HepG2 (cell line): ENCODE measurements at regions not wholly inside any gene's neighbourhood (a gene's known extent, or its start where the extent isn't known, plus 50 kb on each side); places are given as distances from the start of the nearest gene placed in this dataset.

Experiments used
- ATAC-seq: fragments of 200-7000 bp; cut with Tn5 transposase; 3 replicates; pipeline ENCODE4 v1.9.1; 2020; ENCODE audit warnings: mild to moderate bottlenecking, moderate library complexity
- BruUV-seq: library from RNA; stranded (reverse); fragments of 400-500 nt; replicated peaks from 2 replicates; lab custom pipeline; 2021; lab: Mats Ljungman, UMichigan
- CTCF ChIA-PET: fragments of 300-600 bp; formaldehyde crosslinking; extraction: SDS; loops from one replicate; lab custom pipeline; 2021; ENCODE audit warnings: low total read pairs, inconsistent platforms, low intra/inter-chr PET ratio; lab: Yijun Ruan, JAX
- POLR2A ChIA-PET: fragments of 350-600 bp; sonication (Branson Sonifier 250); formaldehyde crosslinking; loops from one replicate; lab custom pipeline; 2020; ENCODE audit warnings: antibody characterized with exemption, inconsistent platforms; lab: Yijun Ruan, JAX
- DNase-seq: peaks from one replicate; pipeline ENCODE4 v3.0.0-alpha.2; 2015; ENCODE audit warnings: low spot score
- FAIRE-seq: peaks from 3 replicates; lab custom pipeline; 2011; peaks lifted over from hg19 to GRCh38; lab: Jason Lieb, UNC
- H2AFZ ChIP-seq: one replicate; pipeline ENCODE4 v1.6.1; 2011; ENCODE audit warnings: low read length, inconsistent platforms
- H3K27ac ChIP-seq: fragments of 300-600 bp; 3 replicates; pipeline ENCODE4 v1.8.0; 2011; ENCODE audit warnings: mixed run types, mild to moderate bottlenecking, mixed read lengths, low read length, inconsistent platforms; ENCODE audit not compliant: insufficient read depth; ENCODE audit errors: extremely low read length
- H3K27me3 ChIP-seq, 2 experiments: fragments of 200-600 bp in 1 of 2; 2 replicates in 1 of 2; 3 replicates in 1 of 2; pipeline versions ENCODE4 v1.6.0 to v1.8.0; 2011; ENCODE audit warnings: low read length in 2 of 2, mild to moderate bottlenecking in 2 of 2, moderate library complexity in 2 of 2, inconsistent platforms in 1 of 2; ENCODE audit not compliant: insufficient read depth in 2 of 2, control insufficient read depth in 1 of 2
- H3K36me3 ChIP-seq, 2 experiments: fragments of 200-600 bp in 1 of 2; replicated peaks in 1 of 2; 2 replicates in 1 of 2; 3 replicates in 1 of 2; pipeline versions ENCODE4 v1.5.1 to v1.8.0; 2011; ENCODE audit warnings: low read length in 2 of 2, inconsistent platforms in 1 of 2; ENCODE audit not compliant: insufficient read depth in 2 of 2, control insufficient read depth in 1 of 2
- H3K4me1 ChIP-seq: 2 replicates; pipeline ENCODE4 v1.5.1; 2012; ENCODE audit warnings: low read length, inconsistent platforms; ENCODE audit not compliant: insufficient read depth
- H3K4me2 ChIP-seq: 2 replicates; pipeline ENCODE4 v1.6.0; 2011; ENCODE audit warnings: low read depth, low read length, inconsistent platforms
- H3K4me3 ChIP-seq, 3 experiments: fragments of 200-600 bp in 1 of 3; sonication (generic), shearing (Covaris generic) in 1 of 3; replicated peaks in 1 of 3; 2 replicates each; pipeline ENCODE4 v1.5.1; 2011 to 2016; ENCODE audit warnings: low read length in 3 of 3, inconsistent platforms in 2 of 3, low read depth in 2 of 3, mild to moderate bottlenecking in 2 of 3, control low read depth in 1 of 3, mixed read lengths in 1 of 3; ENCODE audit not compliant: insufficient read depth in 1 of 3
- H3K79me2 ChIP-seq: one replicate; pipeline ENCODE4 v1.6.1; 2011; ENCODE audit warnings: low read length, inconsistent platforms; ENCODE audit not compliant: insufficient read depth
- H3K9ac ChIP-seq: 2 replicates; pipeline ENCODE4 v1.6.0; 2011; ENCODE audit warnings: mild to moderate bottlenecking, low read depth, low read length, inconsistent platforms; ENCODE audit not compliant: insufficient read depth
- H3K9me3 ChIP-seq: 2 replicates; pipeline ENCODE4 v1.5.1; 2012; ENCODE audit warnings: mild to moderate bottlenecking, low read length
- H4K20me1 ChIP-seq: 2 replicates; pipeline ENCODE4 v1.6.0; 2011; ENCODE audit warnings: inconsistent platforms, mild to moderate bottlenecking, low read length, moderate library complexity; ENCODE audit not compliant: insufficient read depth
- ARNTL ChIP-seq: sonication (generic); formaldehyde crosslinking; IDR thresholded peaks from 2 replicates; pipeline ENCODE4 v1.4.0; 2020; ENCODE audit warnings: mild to moderate bottlenecking, missing genetic modification reagents
- CCDC6 ChIP-seq: sonication (generic); formaldehyde crosslinking; IDR thresholded peaks from 2 replicates; pipeline ENCODE4 v1.8.1; 2022; ENCODE audit warnings: mild to moderate bottlenecking, missing genetic modification reagents, moderate library complexity
- EHMT2 ChIP-seq: fragments of 200-600 bp; sonication (generic); IDR thresholded peaks from 2 replicates; pipeline ENCODE4 v1.7.0; 2017; ENCODE audit warnings: antibody characterized with exemption, low read depth, low read length, borderline replicate concordance
- HOMEZ ChIP-seq: IDR thresholded peaks from 2 replicates; pipeline ENCODE4 v1.6.1; 2016; ENCODE audit warnings: low read depth
- MNT ChIP-seq: fragments of 450-650 bp; IDR thresholded peaks from 2 replicates; pipeline ENCODE4 v1.6.1; 2016
- ZBTB39 ChIP-seq: sonication (generic); formaldehyde crosslinking; IDR thresholded peaks from 2 replicates; pipeline ENCODE4 v1.5.0; 2020; ENCODE audit warnings: missing genetic modification reagents
- ZNF335 ChIP-seq: sonication (generic); formaldehyde crosslinking; IDR thresholded peaks from 2 replicates; pipeline ENCODE4 v1.4.0; 2020; ENCODE audit warnings: missing genetic modification reagents
- ZNF563 ChIP-seq: sonication (generic); formaldehyde crosslinking; IDR thresholded peaks from 2 replicates; pipeline ENCODE4 v1.8.0; 2022; ENCODE audit warnings: mild to moderate bottlenecking, moderate library complexity, missing genetic modification reagents
- WGBS: methylation state at CpG from one replicate; pipeline ENCODE4 v1.1.6; 2017; ENCODE audit warnings: low lambda C conversion rate; 5-methylcytosine and 5-hydroxymethylcytosine counted together
- in situ Hi-C: cut with HindIII; loops from 2 replicates; pipeline ENCODE4 v1.10.0; 2017; ENCODE audit warnings: low pct_unique_long_range_greater_than_20kb; ENCODE audit not compliant: extremely low pct_ligation_motif_present
- intact Hi-C: fragments of 100-400 bp; cut with micrococcal nuclease; formaldehyde crosslinking; loops from one replicate; pipeline ENCODE4 v1.10.0; 2022; ENCODE audit not compliant: unreplicated experiment

GRCh38 chr3:148004331-148004730, 595.2 kb downstream of the ZIC1 start:
- Histone ChIP-seq H3K9me3 (no peaks in the 10 kb centered on the region), H3K9ac (no peak overlapping the region), H3K79me2 (no peaks in the 10 kb centered on the region), H2AFZ (no peak overlapping the region), H3K4me2 (no peak overlapping the region), H3K4me1 (no peaks in the 10 kb centered on the region), H3K36me3 (no peaks in the 10 kb centered on the region), H4K20me1 (no peaks in the 10 kb centered on the region), H3K4me3 (no peak overlapping the region), H3K27ac (no peak overlapping the region), H3K27me3 (no peaks in the 10 kb centered on the region)
- DNase-seq (no peak), FAIRE-seq (no peak), ATAC-seq (no peak)
- POLR2A ChIA-PET, result no interaction called here
- intact Hi-C loops, result no loop called here
- in situ Hi-C loops, result no loop called here
- BruUV-seq, result no TSS peak
- WGBS, result 0% methylated on average over 3 of the region's 3 CpGs
- TF ChIP-seq CCDC6 (CRISPR knock-in tag) (no peak), HOMEZ (no peak), MNT (no peak)
- CTCF ChIA-PET, result no interaction called here

GRCh38 chr3:148005456-148005855, 596.3 kb downstream of the ZIC1 start:
- Histone ChIP-seq H3K36me3 (no peaks in the 10 kb centered on the region), H3K4me1 (no peaks in the 10 kb centered on the region), H3K4me3 (no peak overlapping the region), H3K9ac (no peak overlapping the region), H3K9me3 (no peaks in the 10 kb centered on the region), H2AFZ (no peak overlapping the region), H3K27ac (no peak overlapping the region), H3K4me2 (no peak overlapping the region), H3K79me2 (no peaks in the 10 kb centered on the region), H4K20me1 (no peaks in the 10 kb centered on the region), H3K27me3 (no peaks in the 10 kb centered on the region)
- TF ChIP-seq ZBTB39 (no peak), ZNF335 (CRISPR knock-in tag) (no peak), ARNTL (CRISPR knock-in tag) (no peak), ZNF563 (no peak), EHMT2 (no peak)
- ATAC-seq, result no peak
- no TSS peak for BruUV-seq
- FAIRE-seq, result no peak
- no peak for DNase-seq
- intact Hi-C loops (no loop called here), in situ Hi-C loops (no loop called here)
- ChIA-PET CTCF (no interaction called here), POLR2A (no interaction called here)
- WGBS, result 0% methylated on average over 2 of the region's 2 CpGs
